OCI-LY7 (cell line): ENCODE measurements at regions not wholly inside any gene's neighbourhood (a gene's known extent, or its start where the extent isn't known, plus 50 kb on each side); places are given as distances from the start of the nearest gene placed in this dataset.

ENCODE experiments used
- CTCF ChIP-seq: fragments of 200-600 bp; sonication (generic); conservative IDR thresholded peaks from 2 replicates; pipeline ENCODE4 v1.5.1; 2014; ENCODE audit warnings: mild to moderate bottlenecking, antibody characterized with exemption, low read length, moderate library complexity, mixed read lengths
- EZH2phosphoT487 ChIP-seq: fragments of 200-600 bp; sonication (generic); IDR thresholded peaks from 2 replicates; pipeline ENCODE4 v1.6.1; 2018; ENCODE audit warnings: low read depth, borderline replicate concordance, mild to moderate bottlenecking, mixed run types, antibody characterized with exemption, low read length, moderate library complexity, mixed read lengths

- no peak for TF ChIP-seq CTCF
- TF ChIP-seq EZH2phosphoT487, result no peak
Observed at GRCh38 chr7:51817694-51818225, 501.2 kb upstream of the COBL start.
